HG02973 (cell line): ENCODE measurements at regions not wholly inside any gene's neighbourhood (a gene's known extent, or its start where the extent isn't known, plus 50 kb on each side); places are given as distances from the start of the nearest gene placed in this dataset.
"Not testable (repeated sequence)": the region's sequence is repeated elsewhere in the genome, so short reads cannot be mapped to it uniquely, and the experiment has no call there.

Source experiments
- ATAC-seq: cut with Tn5 transposase; IDR thresholded peaks from one replicate; pipeline ENCODE4 v1.9.1; 2021; ENCODE audit warnings: moderate library complexity; ENCODE audit not compliant: unreplicated experiment

DNA sequence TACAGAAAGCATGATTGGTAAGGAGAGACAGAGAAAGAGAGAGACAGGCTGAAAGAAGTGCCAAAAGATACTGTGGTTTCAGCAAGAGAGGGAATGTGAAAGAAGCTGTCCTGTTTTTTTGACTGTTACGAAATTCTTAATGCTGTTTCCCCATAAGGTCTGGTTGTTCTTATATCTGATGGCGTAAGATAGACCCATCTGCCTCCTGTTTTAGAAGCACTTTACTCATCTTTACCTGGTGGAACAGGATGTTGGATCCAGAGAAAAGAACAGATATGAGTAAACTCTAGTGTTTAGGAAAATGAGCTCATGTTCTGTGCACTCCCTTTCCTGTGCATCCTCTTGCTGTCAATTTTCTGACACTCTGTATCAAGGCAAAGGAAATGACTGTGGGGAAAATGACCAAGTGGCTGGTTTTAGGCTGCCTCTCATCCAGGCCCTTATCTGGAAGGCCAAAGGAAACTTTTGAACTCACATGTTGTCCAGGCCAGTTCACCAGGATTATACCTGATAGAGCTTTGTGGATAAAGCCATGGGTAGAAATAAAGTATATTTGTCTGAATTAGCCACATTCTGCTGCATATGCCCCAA, 311.7 kb upstream of the HTR2C start:
- ATAC-seq: no peak

DNA sequence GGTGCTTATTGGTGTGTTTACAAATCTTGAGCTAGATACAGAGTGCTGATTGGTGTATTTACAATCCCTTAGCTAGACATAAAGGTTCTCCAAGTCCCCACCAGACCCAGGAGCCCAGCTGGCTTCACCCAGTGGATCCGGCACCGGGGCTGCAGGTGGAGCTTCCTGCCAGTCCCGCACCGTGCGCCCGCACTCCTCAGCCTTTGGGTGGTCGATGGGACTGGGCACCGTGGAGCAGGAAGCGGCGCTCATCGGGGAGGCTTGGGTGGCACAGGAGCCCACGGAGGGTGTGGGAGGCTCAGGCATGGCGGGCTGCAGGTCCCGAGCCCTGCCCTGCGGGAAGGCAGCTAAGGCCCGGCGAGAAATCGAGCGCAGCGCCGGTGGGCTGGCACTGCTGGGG, 313.5 kb upstream of the HTR2C start:
- not testable (repeated sequence) for ATAC-seq

GRCh38 chrX:114268643-114269042, 315.2 kb upstream of the HTR2C start:
- ATAC-seq: no peak

- no peak for ATAC-seq
These were observed 316.7 kb upstream of the HTR2C start for GRCh38 chrX:114267142-114267541.

- no peak for ATAC-seq
These were observed 331.7 kb upstream of the HTR2C start for GRCh38 chrX:114252186-114252585.

- ATAC-seq: no peak
These were observed 332.3 kb upstream of the HTR2C start for GRCh38 chrX:114251575-114251974.

GRCh38 chrX:114221445-114221844, 362.4 kb upstream of the HTR2C start:
- ATAC-seq: no peak

- no peak for ATAC-seq
These were observed 373.0 kb upstream of the HTR2C start for GRCh38 chrX:114210879-114211278.

DNA sequence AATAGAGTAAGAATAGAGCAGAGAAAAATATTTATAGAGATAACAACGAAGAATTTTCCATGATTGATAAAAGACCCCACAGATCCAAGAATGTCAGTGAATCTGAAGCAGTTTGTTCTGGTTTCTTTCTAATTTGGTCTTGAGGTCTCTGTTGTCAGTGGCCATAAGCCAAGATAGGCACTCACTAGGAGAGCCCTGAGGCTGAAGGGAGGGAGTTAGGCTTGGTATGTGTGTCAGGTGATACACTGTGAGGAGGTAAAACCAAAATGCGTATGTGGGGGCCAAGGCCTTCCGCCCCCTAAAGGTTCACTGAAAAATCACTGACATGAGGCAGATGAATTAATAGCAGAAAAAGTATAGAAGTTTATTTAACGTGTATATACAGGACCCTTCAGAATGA, 382.3 kb upstream of the HTR2C start:
- ATAC-seq: no peak

- no peak for ATAC-seq
These were observed 402.7 kb upstream of the HTR2C start for GRCh38 chrX:114181195-114181594.

DNA sequence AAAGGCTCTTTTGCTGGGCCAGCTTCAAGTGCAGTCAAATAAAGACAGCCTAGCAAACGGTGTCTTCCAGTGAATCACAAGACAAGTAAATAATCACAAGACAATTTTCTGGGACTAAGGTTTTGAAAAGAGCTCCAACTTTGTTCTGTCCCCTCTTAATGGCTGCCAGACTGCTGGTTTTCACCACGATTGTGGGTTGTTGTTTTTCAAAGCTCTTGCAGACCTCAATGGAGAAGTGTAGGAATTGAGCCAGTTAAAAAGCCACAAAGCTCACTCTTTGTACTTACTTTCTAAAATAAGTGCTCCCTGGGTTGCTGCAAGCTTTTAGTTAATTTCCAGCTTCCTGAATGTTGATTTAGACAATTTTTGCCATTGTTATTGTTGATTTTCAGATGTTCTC, 405.8 kb upstream of the HTR2C start:
- ATAC-seq: no peak

DNA sequence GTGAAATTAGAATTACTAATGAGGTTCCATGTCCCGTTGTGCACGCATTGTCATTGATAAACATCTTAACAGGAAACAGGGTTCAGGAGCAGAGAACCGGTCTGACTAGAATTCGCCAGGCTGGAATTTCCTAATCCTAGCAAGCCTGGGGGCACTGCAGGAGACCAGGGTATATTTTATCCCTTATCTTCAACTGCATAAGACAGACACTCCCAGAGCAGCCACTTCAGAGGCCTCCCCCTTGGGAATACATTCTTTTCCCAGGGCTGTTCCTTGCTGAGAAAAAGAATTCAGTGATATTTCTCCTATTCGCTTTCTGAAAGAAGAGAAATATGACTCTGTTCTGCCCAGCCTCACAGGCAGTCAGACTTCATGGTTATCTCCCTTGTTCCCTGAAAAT, 416.6 kb upstream of the HTR2C start:
- ATAC-seq: not testable (repeated sequence)

DNA sequence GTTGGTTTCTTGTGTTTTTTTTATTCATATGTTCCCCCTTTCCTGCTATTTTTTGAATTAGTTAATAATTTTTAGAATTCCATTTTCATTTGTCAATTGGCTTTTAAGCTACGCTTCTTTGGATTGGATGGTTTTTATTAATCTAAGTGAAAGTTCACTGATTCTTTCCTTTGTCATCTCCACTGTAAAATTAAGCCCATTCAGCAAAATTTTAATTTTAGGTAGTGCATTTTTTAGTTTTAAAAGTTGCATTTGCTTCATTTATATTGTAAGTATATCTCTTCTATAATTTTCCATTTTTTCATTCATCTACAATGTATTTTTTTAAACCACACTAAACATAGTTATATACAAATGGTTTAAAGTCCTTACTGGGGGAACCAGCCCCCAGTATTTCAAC, 417.3 kb upstream of the HTR2C start:
- no peak for ATAC-seq

DNA sequence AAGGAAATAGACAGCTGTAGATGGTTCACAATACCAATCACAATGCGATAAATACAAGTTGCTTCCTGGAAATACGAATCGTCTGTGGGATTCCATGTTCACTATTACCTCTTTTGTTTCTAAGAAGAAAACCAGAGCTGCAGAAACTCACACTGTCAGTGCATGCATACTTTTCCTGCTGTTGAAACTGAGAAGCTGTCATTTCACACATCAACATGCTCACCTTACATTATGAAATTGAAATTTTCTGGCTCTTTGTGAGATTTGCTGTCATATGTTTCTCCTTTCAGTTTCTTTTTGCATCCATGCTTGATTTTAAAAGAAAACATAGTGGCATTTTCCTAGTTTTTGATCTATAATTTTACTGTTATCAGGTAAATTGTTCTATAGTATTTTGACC, 418.3 kb upstream of the HTR2C start:
- no peak for ATAC-seq

DNA sequence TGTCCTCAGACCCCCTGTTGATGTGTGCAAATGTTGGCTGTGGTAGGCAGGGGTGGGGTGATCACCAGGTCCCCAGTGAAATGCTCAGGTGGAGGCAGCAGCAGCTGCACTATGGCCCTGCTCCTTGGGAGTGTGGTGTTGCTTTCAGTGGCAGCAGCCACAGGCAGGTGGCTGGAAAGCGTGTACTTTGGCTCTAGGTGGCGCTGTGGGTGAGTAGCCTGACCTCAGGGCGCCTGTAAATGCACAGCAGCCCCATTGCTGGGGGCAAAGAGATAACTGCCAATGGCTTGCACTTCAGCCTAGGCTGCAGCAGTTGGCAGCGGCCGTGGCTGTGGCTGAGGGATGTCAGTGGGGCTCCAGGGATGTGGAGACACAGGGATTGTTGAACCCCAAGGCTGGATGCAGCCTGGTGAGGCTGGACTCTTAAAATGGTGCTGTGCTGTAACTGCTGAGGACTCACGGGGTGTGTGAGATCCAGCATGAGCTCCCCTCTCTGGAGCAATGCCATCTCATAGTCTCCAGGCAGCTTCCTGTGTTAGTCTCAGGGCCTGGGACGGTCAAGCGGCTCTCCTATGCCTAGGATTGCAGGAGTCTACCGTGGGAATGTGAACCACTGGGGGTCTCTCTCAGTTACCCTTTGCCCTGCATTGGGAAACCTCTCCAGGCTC, 421.7 kb upstream of the HTR2C start:
- no peak for ATAC-seq

GRCh38 chrX:114152801-114153200, 431.1 kb upstream of the HTR2C start:
- ATAC-seq: no peak

GRCh38 chrX:114152130-114152529, 431.8 kb upstream of the HTR2C start:
- ATAC-seq: no peak

DNA sequence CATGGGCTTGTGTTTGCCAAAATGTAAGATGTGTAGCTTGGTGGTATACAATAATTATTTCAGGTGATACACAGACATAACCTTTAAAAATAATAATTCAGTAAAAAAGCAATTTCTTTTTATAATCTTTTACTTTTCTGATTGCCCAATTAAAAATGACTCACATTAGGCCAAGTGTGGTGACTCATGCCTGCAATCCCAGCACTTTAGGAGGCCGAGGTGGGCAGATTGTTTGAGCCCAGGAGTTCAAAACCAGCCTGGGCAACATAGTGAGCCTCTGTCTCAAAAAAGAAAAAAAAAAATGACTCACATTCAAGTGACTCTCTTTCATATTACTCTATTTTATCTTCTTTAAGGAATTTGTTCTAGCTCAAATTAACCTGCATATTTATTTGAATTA, 449.4 kb upstream of the HTR2C start:
- no peak for ATAC-seq

- ATAC-seq: no peak
These were observed 456.4 kb upstream of the HTR2C start for GRCh38 chrX:114127411-114128025.

- no peak for ATAC-seq
These were observed 456.9 kb upstream of the HTR2C start for GRCh38 chrX:114127005-114127404.

- ATAC-seq: no peak
These were observed 482.8 kb upstream of the HTR2C start for GRCh38 chrX:114101081-114101480.

DNA sequence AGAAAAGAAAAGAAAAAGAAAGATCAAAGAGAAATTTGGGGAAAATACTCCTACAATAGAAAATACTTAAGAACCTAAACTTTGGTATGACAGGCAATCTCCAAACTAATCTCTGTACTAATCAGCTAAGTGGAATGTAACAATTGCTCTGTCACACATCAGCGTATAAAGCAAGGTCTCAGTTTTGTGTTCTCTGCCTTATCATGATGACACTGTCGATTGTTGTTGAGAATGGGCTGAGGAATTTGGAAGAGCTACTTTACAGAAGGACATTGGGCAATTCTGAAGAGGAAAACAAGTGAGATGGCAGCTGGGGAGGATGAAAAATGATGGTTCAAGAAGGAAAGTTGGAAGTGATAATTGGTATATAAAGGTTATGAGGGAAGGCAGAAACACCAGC, 486.0 kb upstream of the HTR2C start:
- no peak for ATAC-seq

- no peak for ATAC-seq
These were observed 486.5 kb upstream of the HTR2C start for GRCh38 chrX:114097427-114097826.
